ENCODE measurements at regions not wholly inside any gene's neighbourhood (a gene's known extent, or its start where the extent isn't known, plus 50 kb on each side); places are given as distances from the start of the nearest gene placed in this dataset.

- H3K9me3 Mint-ChIP-seq: no peaks in the 10 kb centered on the region; a peak in 2 of 5 replicates
- no peak overlapping the region for H2BK120ac ChIP-seq (ENCODE audit: low read depth, low read length, poor library complexity, severe bottlenecking)
- no peak for DNase-seq
- H4K20me1 ChIP-seq (ENCODE audit: control insufficient read depth, insufficient read depth, insufficient read length): no peaks in the 10 kb centered on the region
- peaks cover 22 to 29% of the 10 kb centered on the region in 2 experiments for H3K4me1 Mint-ChIP-seq
- no peaks in the 10 kb centered on the region for H3K79me1 ChIP-seq (ENCODE audit: insufficient read depth, low read depth, low read length, poor library complexity, severe bottlenecking)
- peaks cover 2% of the 10 kb centered on the region; the same call in 1 of the 2 replicates for H3K4me1 ChIP-seq (ENCODE audit: insufficient read depth, low read length)
- peak overlapping the region; percentile 2 for H3K9ac ChIP-seq (ENCODE audit: extremely low read depth, insufficient read length, low read length)
- no peak overlapping the region for H4K8ac ChIP-seq (replicated peaks; ENCODE audit: insufficient read length, low read depth, low read length)
- no peak overlapping the region for H4K91ac ChIP-seq (ENCODE audit: insufficient read length, low read depth, low read length)
- no peaks in the 10 kb centered on the region for H3K9me3 ChIP-seq (ENCODE audit: control insufficient read depth, low read depth, low read length)
- H3K4me2 ChIP-seq (ENCODE audit: insufficient read depth, insufficient read length, low read length): no peak overlapping the region
- H3K27me3 Mint-ChIP-seq (ENCODE audit: low read depth): peaks cover 13% of the 10 kb centered on the region
- H4K5ac ChIP-seq (ENCODE audit: insufficient read length, low read depth, low read length): no peak overlapping the region
- H3K27ac ChIP-seq (ENCODE audit: insufficient read length, low read depth, low read length): peak overlapping the region; percentile 48
- H3K79me2 ChIP-seq (ENCODE audit: insufficient read depth, low read length): no peaks in the 10 kb centered on the region
- peaks cover 3% of the 10 kb centered on the region for H3K23me2 ChIP-seq (ENCODE audit: insufficient read length, low read depth, low read length, poor library complexity, severe bottlenecking)
- no peak overlapping the region for H2AK5ac ChIP-seq (ENCODE audit: insufficient read length, low read length)
- no peak overlapping the region for H3T11ph ChIP-seq (ENCODE audit: low read length)
- H3K18ac ChIP-seq (ENCODE audit: insufficient read length, low read depth, low read length): peak overlapping the region; percentile 15
- WGBS (ENCODE audit: extremely low coverage, insufficient read length, low lambda C conversion rate): no CpG with 5 or more reads among the region's 6 CpGs
- no peak overlapping the region for H2BK5ac ChIP-seq (ENCODE audit: insufficient read length, low read length)
- no peak overlapping the region for H3K4ac ChIP-seq (ENCODE audit: low read depth, low read length)
- peaks cover 0 to 8% (median 2%) of the 10 kb centered on the region in 3 experiments; a peak in 4 of 7 replicates for H3K36me3 Mint-ChIP-seq (ENCODE audit: insufficient read depth in 1 of 3, low read depth in 3 of 3)
- H2BK20ac ChIP-seq (ENCODE audit: low read depth, low read length, poor library complexity, severe bottlenecking): no peak overlapping the region
- H2BK15ac ChIP-seq (ENCODE audit: low read depth, low read length): no peak overlapping the region
- H3K4me3 Mint-ChIP-seq: peak overlapping the region in 1 of 2 experiments; percentile 67; a peak in 2 of 5 replicates
- peak overlapping the region; percentile 29; the same call in 1 of the 2 replicates for H3K14ac ChIP-seq (ENCODE audit: insufficient read depth, low read length)
- no peak overlapping the region for H2AFZ ChIP-seq (ENCODE audit: low read length)
- H2BK12ac ChIP-seq (ENCODE audit: insufficient read length, low read depth, low read length): no peak overlapping the region
- TF ChIP-seq, protein P1, sequence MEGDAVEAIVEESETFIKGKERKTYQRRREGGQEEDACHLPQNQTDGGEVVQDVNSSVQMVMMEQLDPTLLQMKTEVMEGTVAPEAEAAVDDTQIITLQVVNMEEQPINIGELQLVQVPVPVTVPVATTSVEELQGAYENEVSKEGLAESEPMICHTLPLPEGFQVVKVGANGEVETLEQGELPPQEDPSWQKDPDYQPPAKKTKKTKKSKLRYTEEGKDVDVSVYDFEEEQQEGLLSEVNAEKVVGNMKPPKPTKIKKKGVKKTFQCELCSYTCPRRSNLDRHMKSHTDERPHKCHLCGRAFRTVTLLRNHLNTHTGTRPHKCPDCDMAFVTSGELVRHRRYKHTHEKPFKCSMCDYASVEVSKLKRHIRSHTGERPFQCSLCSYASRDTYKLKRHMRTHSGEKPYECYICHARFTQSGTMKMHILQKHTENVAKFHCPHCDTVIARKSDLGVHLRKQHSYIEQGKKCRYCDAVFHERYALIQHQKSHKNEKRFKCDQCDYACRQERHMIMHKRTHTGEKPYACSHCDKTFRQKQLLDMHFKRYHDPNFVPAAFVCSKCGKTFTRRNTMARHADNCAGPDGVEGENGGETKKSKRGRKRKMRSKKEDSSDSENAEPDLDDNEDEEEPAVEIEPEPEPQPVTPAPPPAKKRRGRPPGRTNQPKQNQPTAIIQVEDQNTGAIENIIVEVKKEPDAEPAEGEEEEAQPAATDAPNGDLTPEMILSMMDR (conservative IDR thresholded peaks at IDR 0.05): no peak
- H3K56ac ChIP-seq (ENCODE audit: insufficient read length, low read depth, low read length): no peak overlapping the region
- no peaks in the 10 kb centered on the region for H3K27me3 ChIP-seq (ENCODE audit: insufficient read depth, low read length)
- H3K27ac Mint-ChIP-seq: peak overlapping the region; percentile 70 to 95 (median 93); a peak in 6 of 7 replicates
- no peak overlapping the region for H3K23ac ChIP-seq (ENCODE audit: insufficient read length, low read depth, low read length)
Measured at GRCh38 chr6:26202201-26202611, 115.0 kb downstream of the HFE start.

All from H9 (cell line).